Pancreas (tissue), 10 donors: ENCODE measurements at regions not wholly inside any gene's neighbourhood (a gene's known extent, or its start where the extent isn't known, plus 50 kb on each side); places are given as distances from the start of the nearest gene placed in this dataset.

ENCODE experiments used
- ATAC-seq, 4 donors: fragments of 200-7000 bp; cut with Tn5 transposase; one replicate each; pipeline versions ENCODE4 v1.8.0 to v1.9.1; 2020; ENCODE audit warnings: mild to moderate bottlenecking in 4 of 4, moderate library complexity in 4 of 4
- DNase-seq, 6 donors: peaks; one replicate each; pipeline ENCODE4 v3.0.0-alpha.2; 2020
- FAIRE-seq: peaks from 2 replicates; lab custom pipeline; 2012; peaks lifted over from hg19 to GRCh38; lab: Jason Lieb, UNC
- H3K27ac ChIP-seq, 4 donors: fragments of 200-600 bp; sonication (generic); 1 replicate in 3 of 4; 2 replicates in 1 of 4; pipeline versions ENCODE4 v1.5.0 to v1.8.0; 2020
- H3K27me3 ChIP-seq, 4 donors: fragments of 200-600 bp; one replicate each; pipeline ENCODE4 v1.8.0; 2021
- H3K36me3 ChIP-seq, 3 donors: fragments of 200-600 bp; sonication (generic) in 1 of 3; one replicate each; pipeline versions ENCODE4 v1.5.0 to v1.8.0; 2020 to 2021
- H3K4me1 ChIP-seq, 3 donors: fragments of 200-600 bp; one replicate each; pipeline ENCODE4 v1.8.0; 2021
- H3K4me3 ChIP-seq, 4 donors: fragments of 200-600 bp; sonication (generic) in 2 of 4; one replicate each; pipeline versions ENCODE4 v1.5.0 to v1.8.0; 2020 to 2021
- H3K9me3 ChIP-seq, 4 donors: fragments of 200-600 bp; one replicate each; pipeline ENCODE4 v1.8.0; 2021
- WGBS, 2 donors: extraction: QIAGEN DNeasy Blood & Tissue Kit; methylation state at CpG; one replicate each; pipeline ENCODE4 v1.1.7; 2013; 5-methylcytosine and 5-hydroxymethylcytosine counted together
- intact Hi-C, 3 donors: fragments of 100-400 bp; cut with DNase I; formaldehyde crosslinking; loops; one replicate each; pipeline versions ENCODE4 v1.11.1 to v1.14.2; 2022
- TF ChIP-seq, protein P1 (sequence below), 4 donors: fragments of 200-600 bp; sonication (generic) in 3 of 4; IDR thresholded peaks; one replicate each; pipeline versions ENCODE4 v1.5.0 to v1.8.0; 2021; ENCODE audit warnings: antibody characterized with exemption in 4 of 4
- donor health status: healthy with polysubstance abuse.
- donor health status: DM: no; HTN: no; CAD: no; lungs with moderate emphysema.
- donor health status: DM: no; HTN: no; CAD: no.
- donor health status: control.
- donor health status: control.
- donor health status: Bipolar disorder and iron deficiency.
- donor health status: DM: yes; HTN: yes; CAD: no.
- donor health status: DM: no; HTN: no; CAD: no.
- donor health status: DM: no; HTN: no; CAD: no.
- donor health status: DM: yes; HTN: yes; CAD: no.

DNA sequence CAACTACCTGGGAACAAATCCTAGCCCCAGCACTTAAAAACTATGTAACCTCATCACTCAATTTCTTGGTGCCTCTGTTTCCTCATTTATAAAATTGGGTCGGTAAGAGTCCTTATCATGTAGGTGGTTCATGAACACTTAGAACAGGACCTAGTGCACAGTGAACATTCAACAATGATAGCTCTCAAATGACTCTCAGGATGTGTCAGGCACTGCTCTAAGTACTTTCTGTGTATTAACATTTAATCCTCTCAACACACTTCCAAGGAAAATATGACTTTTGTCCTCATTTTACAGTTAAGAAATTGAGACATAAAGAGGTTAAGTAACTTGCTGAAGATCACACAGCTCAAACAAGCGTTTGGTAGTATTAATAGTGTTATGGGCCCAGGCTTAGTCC, 202.1 kb upstream of the KLF4 start:
- no peak for FAIRE-seq
- TF ChIP-seq, protein P1, sequence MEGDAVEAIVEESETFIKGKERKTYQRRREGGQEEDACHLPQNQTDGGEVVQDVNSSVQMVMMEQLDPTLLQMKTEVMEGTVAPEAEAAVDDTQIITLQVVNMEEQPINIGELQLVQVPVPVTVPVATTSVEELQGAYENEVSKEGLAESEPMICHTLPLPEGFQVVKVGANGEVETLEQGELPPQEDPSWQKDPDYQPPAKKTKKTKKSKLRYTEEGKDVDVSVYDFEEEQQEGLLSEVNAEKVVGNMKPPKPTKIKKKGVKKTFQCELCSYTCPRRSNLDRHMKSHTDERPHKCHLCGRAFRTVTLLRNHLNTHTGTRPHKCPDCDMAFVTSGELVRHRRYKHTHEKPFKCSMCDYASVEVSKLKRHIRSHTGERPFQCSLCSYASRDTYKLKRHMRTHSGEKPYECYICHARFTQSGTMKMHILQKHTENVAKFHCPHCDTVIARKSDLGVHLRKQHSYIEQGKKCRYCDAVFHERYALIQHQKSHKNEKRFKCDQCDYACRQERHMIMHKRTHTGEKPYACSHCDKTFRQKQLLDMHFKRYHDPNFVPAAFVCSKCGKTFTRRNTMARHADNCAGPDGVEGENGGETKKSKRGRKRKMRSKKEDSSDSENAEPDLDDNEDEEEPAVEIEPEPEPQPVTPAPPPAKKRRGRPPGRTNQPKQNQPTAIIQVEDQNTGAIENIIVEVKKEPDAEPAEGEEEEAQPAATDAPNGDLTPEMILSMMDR (IDR thresholded peaks at IDR 0.05) = no peak
- 61 to 62% methylated on average over 2 of the region's 2 CpGs for WGBS, 2 donors
- Histone ChIP-seq H3K4me1 (no peaks in the 10 kb centered on the region), H3K4me3 (no peak overlapping the region), H3K27ac (no peak overlapping the region), H3K27me3 (no peaks in the 10 kb centered on the region), H3K36me3 (no peaks in the 10 kb centered on the region), H3K9me3 (no peaks in the 10 kb centered on the region)
- ATAC-seq = no peak
- DNase-seq = no peak
- intact Hi-C loops = no loop called here

DNA sequence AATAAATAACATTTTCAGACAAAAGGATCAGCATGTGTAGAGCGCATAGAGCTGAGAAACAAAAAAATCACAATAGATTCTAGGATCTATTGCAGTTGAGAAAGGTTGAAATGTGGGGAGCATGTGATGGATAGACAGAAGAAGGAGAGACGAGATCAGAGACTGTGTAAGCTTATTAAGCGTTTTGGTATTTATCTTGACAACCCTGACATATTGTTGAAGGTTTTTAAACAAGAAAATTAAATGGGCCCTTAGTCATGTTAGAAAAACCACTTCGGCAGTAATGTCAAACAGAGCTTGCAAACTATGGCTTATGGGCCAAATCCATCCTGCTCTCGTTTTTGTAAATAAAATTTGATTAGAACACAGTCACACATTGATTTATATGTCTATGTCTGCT, 200.5 kb upstream of the KLF4 start:
- DNase-seq = no peak
- 42 to 67% methylated on average over 5 of the region's 5 CpGs for WGBS, 2 donors
- Histone ChIP-seq H3K27me3 (no peaks in the 10 kb centered on the region), H3K27ac (no peak overlapping the region), H3K4me3 (no peak overlapping the region), H3K9me3 (no peaks in the 10 kb centered on the region), H3K36me3 (no peaks in the 10 kb centered on the region), H3K4me1 (no peaks in the 10 kb centered on the region)
- TF ChIP-seq, protein P1 (IDR thresholded peaks at IDR 0.05) = no peak
- ATAC-seq = no peak
- FAIRE-seq = no peak
- intact Hi-C loops = no loop called here

DNA sequence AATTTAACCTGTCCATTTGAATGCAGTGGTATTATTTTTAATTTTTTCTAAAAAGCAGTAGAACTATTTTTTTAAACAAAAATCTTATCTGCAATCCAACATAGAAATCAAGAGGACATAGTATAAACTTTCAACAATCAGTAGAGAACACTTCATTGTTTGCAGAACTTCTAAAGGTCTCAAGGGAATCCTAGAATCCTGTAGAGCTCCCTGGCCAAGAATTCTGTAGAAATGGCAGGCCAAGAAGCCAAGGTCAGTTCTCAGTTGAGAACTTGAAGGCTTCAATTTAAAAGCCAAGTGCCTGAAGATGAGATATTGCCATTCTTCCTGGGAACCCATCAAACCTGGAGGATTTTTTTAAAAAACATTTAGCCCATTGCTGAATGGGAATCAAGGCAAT, 199.2 kb upstream of the KLF4 start:
- ATAC-seq (no peak), FAIRE-seq (no peak), DNase-seq (no peak)
- no peak overlapping the region for H3K4me3 ChIP-seq
- no peaks in the 10 kb centered on the region for H3K4me1 ChIP-seq
- no peak overlapping the region for H3K27ac ChIP-seq
- H3K36me3 ChIP-seq = no peaks in the 10 kb centered on the region
- intact Hi-C loops = no loop called here
- no peaks in the 10 kb centered on the region for H3K9me3 ChIP-seq
- H3K27me3 ChIP-seq = no peaks in the 10 kb centered on the region
- TF ChIP-seq, protein P1 (IDR thresholded peaks at IDR 0.05) = no peak

DNA sequence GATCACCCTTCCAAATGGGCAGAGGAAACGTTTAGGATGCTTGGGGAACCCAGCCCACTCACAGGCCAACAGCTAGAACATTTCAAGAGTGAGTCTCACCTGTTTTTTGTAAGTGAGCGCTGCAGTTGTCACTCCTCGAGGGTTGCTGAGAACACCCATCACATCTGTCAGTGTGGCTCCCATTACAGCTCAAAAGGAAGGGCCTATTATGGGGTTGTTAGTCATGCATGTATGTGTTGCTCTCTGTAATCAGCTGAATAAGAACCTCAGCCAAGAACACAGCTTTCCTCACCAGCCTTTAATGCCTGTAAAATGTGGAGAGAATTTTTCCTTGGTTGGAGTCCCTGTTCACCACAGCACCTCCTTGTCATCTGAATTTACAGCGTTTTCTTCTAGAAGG, 196.3 kb upstream of the KLF4 start:
- DNase-seq (no peak), ATAC-seq (no peak), FAIRE-seq (no peak)
- 67 to 68% methylated on average over 4 of the region's 4 CpGs for WGBS, 2 donors
- H3K27me3 ChIP-seq = no peaks in the 10 kb centered on the region
- no peaks in the 10 kb centered on the region for H3K36me3 ChIP-seq
- TF ChIP-seq, protein P1 (IDR thresholded peaks at IDR 0.05) = no peak
- H3K27ac ChIP-seq = no peak overlapping the region
- no peaks in the 10 kb centered on the region for H3K9me3 ChIP-seq
- no peak overlapping the region for H3K4me3 ChIP-seq
- intact Hi-C loops = no loop called here
- no peaks in the 10 kb centered on the region for H3K4me1 ChIP-seq

DNA sequence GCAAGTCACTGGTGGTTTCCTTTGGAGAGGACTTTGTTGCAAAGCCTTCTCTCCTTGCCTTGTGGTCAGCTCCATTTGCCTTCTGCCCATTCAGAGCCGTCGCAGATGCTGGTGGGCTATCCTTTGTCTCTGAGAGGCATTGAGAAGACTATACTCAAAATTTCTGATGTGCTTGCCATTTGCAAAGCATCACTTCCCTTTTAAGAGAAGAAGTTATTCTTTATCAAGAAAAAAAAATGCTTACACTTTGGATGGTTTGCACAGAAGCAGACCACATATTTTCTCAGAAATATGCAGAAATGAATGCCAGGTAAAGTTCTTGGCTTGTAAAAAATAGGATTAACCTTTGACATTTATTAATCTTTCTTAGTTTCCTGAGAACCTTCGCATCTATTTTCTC, 195.8 kb upstream of the KLF4 start:
- no peak for ATAC-seq
- Histone ChIP-seq H3K4me1 (no peaks in the 10 kb centered on the region), H3K36me3 (no peaks in the 10 kb centered on the region), H3K9me3 (no peaks in the 10 kb centered on the region), H3K27ac (no peak overlapping the region), H3K27me3 (no peaks in the 10 kb centered on the region), H3K4me3 (no peak overlapping the region)
- intact Hi-C loops = no loop called here
- no peak for FAIRE-seq
- TF ChIP-seq, protein P1 (IDR thresholded peaks at IDR 0.05) = no peak
- DNase-seq = no peak
- 71 to 74% methylated on average over 3 of the region's 3 CpGs for WGBS, 2 donors
